ENCODE measurements at regions not wholly inside any gene's neighbourhood (a gene's known extent, or its start where the extent isn't known, plus 50 kb on each side); places are given as distances from the start of the nearest gene placed in this dataset.

DNA sequence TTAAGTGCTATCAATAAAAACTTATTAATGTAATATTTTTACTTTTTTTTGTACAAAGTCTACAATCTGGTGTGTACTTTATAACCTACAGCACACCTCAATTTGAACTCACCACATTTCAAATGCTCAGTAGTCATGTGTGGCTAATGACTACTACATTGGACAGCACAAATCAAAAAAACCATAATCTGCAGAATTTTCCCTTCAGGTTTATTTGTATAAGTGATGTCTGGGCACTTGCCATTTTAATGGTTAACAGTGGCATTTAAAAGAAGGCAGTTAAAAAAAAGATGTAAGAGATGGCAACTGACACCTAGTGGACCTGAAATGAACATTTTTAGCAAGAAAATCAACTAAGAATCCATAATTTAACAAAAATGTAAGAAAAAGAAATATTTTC lies 124.6 kb upstream of the NRBF2 start:
- TF ChIP-seq, protein P1, sequence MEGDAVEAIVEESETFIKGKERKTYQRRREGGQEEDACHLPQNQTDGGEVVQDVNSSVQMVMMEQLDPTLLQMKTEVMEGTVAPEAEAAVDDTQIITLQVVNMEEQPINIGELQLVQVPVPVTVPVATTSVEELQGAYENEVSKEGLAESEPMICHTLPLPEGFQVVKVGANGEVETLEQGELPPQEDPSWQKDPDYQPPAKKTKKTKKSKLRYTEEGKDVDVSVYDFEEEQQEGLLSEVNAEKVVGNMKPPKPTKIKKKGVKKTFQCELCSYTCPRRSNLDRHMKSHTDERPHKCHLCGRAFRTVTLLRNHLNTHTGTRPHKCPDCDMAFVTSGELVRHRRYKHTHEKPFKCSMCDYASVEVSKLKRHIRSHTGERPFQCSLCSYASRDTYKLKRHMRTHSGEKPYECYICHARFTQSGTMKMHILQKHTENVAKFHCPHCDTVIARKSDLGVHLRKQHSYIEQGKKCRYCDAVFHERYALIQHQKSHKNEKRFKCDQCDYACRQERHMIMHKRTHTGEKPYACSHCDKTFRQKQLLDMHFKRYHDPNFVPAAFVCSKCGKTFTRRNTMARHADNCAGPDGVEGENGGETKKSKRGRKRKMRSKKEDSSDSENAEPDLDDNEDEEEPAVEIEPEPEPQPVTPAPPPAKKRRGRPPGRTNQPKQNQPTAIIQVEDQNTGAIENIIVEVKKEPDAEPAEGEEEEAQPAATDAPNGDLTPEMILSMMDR (IDR thresholded peaks at IDR 0.05; ENCODE audit: low read length), result no peak
- TF ChIP-seq EZH2 (IDR thresholded peaks at IDR 0.05; ENCODE audit: borderline replicate concordance, low read length), result no peak

All from OCI-LY1 (cell line).